Stimulated activated CD8-positive, alpha-beta memory T cell treated with anti-CD3 and anti-CD28 coated beads, Interleukin-4, amount 100 ng/mL, for 1 hour (primary cell): ENCODE measurements at regions not wholly inside any gene's neighbourhood (a gene's known extent, or its start where the extent isn't known, plus 50 kb on each side); places are given as distances from the start of the nearest gene placed in this dataset.
"Not testable (repeated sequence)": the region's sequence is repeated elsewhere in the genome, so short reads cannot be mapped to it uniquely, and the experiment has no call there.

Source experiments
- DNase-seq, 2 donors: peaks; one replicate each; pipeline ENCODE4 v3.0.0-alpha.2; 2020; ENCODE audit warnings: low read depth in 2 of 2, low spot score in 1 of 2

- DNase-seq: no peak
Observed at GRCh38 chr7:113030489-113030888, 56.1 kb downstream of the GPR85 start.

GRCh38 chr7:113026941-113027340 lies 59.7 kb downstream of the GPR85 start:
- no peak for DNase-seq

GRCh38 chr7:113017144-113017857 lies 69.3 kb downstream of the GPR85 start:
- DNase-seq: not testable (repeated sequence)

GRCh38 chr7:113015034-113015645 lies 71.5 kb downstream of the GPR85 start:
- DNase-seq: no peak

- no peak for DNase-seq
Observed at GRCh38 chr7:113013761-113014449, 72.7 kb downstream of the GPR85 start.

GRCh38 chr7:113012862-113013261 lies 73.8 kb downstream of the GPR85 start:
- DNase-seq: not testable (repeated sequence)

GRCh38 chr7:113010377-113010776 lies 76.2 kb downstream of the GPR85 start:
- DNase-seq: no peak

GRCh38 chr7:113008755-113009154 lies 77.9 kb downstream of the GPR85 start:
- DNase-seq: no peak

GRCh38 chr7:113004726-113005454 lies 81.7 kb downstream of the GPR85 start:
- DNase-seq: no peak

GRCh38 chr7:113000316-113001020 lies 86.2 kb downstream of the GPR85 start:
- DNase-seq: no peak

GRCh38 chr7:112997831-112998230 lies 88.8 kb downstream of the GPR85 start:
- no peak for DNase-seq

- DNase-seq: no peak
Observed at GRCh38 chr7:112996331-112996871, 90.2 kb downstream of the GPR85 start.

- DNase-seq: no peak
Observed at GRCh38 chr7:112995059-112995824, 91.4 kb downstream of the GPR85 start.

- DNase-seq: no peak
Observed at GRCh38 chr7:112994656-112995055, 92.0 kb downstream of the GPR85 start.

- no peak for DNase-seq
Observed at GRCh38 chr7:112990624-112991023, 96.0 kb downstream of the GPR85 start.

GRCh38 chr7:112989531-112989930 lies 97.1 kb downstream of the GPR85 start:
- DNase-seq: no peak

GRCh38 chr7:112987171-112987570 lies 99.5 kb downstream of the GPR85 start:
- no peak for DNase-seq

GRCh38 chr7:112986256-112987031 lies 100.2 kb downstream of the GPR85 start:
- no peak for DNase-seq

- DNase-seq: no peak
Observed at GRCh38 chr7:112985377-112985987, 101.1 kb downstream of the GPR85 start.
